ENCODE measurements at regions not wholly inside any gene's neighbourhood (a gene's known extent, or its start where the extent isn't known, plus 50 kb on each side); places are given as distances from the start of the nearest gene placed in this dataset.

DNA sequence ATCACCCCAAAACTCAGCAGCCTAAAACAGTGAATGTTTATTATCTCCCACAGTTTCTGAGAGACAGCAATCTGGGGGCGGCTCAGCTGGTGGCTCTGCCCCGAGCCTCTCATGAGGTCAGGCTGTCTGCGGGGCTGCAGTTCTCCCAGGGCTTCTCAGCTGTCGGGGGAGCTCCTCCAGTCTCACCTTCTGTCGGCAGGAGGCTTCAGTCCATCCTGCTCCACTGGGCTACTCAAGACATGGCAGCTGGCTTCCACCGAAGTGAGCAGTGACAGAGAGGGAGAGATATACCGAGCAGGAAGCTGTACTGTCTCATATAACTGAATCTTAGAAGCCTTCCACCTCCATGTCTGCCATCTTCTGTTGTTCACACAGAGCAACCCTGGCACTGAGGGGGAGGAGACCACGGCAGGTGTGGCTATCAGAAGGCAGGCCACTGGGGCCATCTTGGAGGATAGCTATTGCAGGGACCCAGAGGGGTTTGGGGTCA, 72.8 kb upstream of the ITGA11 start (continued):
- no peak for TF ChIP-seq ZNF532 (CRISPR knock-in tag; IDR thresholded peaks at IDR 0.05; ENCODE audit: borderline replicate concordance)
- TF ChIP-seq TEAD4 (CRISPR knock-in tag; IDR thresholded peaks at IDR 0.05): no peak

- Mint-ChIP-seq H3K4me1 (peaks cover 24% of the 10 kb centered on the region), H3K27ac (no peak overlapping the region), H3K36me3 (peaks cover 7% of the 10 kb centered on the region), H3K27me3 (ENCODE audit: low read depth) (peaks cover 3% of the 10 kb centered on the region; the same call in 1 of the 2 replicates), H3K4me3 (no peak overlapping the region), H3K9me3 (peaks cover 23% of the 10 kb centered on the region)
- no peak for ATAC-seq
- TF ChIP-seq PRRX2 (CRISPR knock-in tag; IDR thresholded peaks at IDR 0.05) (no peak), ATF1 (CRISPR knock-in tag; IDR thresholded peaks at IDR 0.05) (no peak), MYBL2 (CRISPR knock-in tag; IDR thresholded peaks at IDR 0.05) (no peak), RORB (CRISPR knock-in tag; IDR thresholded peaks at IDR 0.05) (no peak), NR1H2 (CRISPR knock-in tag; IDR thresholded peaks at IDR 0.05) (no peak), ZBTB21 (CRISPR knock-in tag; IDR thresholded peaks at IDR 0.05; ENCODE audit: borderline replicate concordance) (no peak), ETV6 (CRISPR knock-in tag; IDR thresholded peaks at IDR 0.05) (no peak), IRF2 (CRISPR knock-in tag; IDR thresholded peaks at IDR 0.05; ENCODE audit: borderline replicate concordance, low read depth) (no peak), SMAD3 (CRISPR knock-in tag; IDR thresholded peaks at IDR 0.05; ENCODE audit: borderline replicate concordance) (no peak), FOXP4 (CRISPR knock-in tag; IDR thresholded peaks at IDR 0.05) (no peak), ZNF532 (CRISPR knock-in tag; IDR thresholded peaks at IDR 0.05; ENCODE audit: borderline replicate concordance) (no peak), FOXJ3 (CRISPR knock-in tag; IDR thresholded peaks at IDR 0.05; ENCODE audit: borderline replicate concordance) (no peak), RELA (CRISPR knock-in tag; IDR thresholded peaks at IDR 0.05; ENCODE audit: borderline replicate concordance) (no peak), PREB (CRISPR knock-in tag; IDR thresholded peaks at IDR 0.05; ENCODE audit: borderline replicate concordance) (no peak)
- TF ChIP-seq, protein P1, sequence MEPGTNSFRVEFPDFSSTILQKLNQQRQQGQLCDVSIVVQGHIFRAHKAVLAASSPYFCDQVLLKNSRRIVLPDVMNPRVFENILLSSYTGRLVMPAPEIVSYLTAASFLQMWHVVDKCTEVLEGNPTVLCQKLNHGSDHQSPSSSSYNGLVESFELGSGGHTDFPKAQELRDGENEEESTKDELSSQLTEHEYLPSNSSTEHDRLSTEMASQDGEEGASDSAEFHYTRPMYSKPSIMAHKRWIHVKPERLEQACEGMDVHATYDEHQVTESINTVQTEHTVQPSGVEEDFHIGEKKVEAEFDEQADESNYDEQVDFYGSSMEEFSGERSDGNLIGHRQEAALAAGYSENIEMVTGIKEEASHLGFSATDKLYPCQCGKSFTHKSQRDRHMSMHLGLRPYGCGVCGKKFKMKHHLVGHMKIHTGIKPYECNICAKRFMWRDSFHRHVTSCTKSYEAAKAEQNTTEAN (CRISPR knock-in tag; IDR thresholded peaks at IDR 0.05): no peak
- ChIA-PET CTCF (interaction anchor here (0.9 kb wide), 1 partner anchor 199 kb away, joined by 3 read pairs; no protein-coding TSS in a partner anchor), POLR2A (no interaction called here)
- DNase-seq (ENCODE audit: low spot score): no peak
These were observed 72.7 kb upstream of the CORO2B start for GRCh38 chr15:68506071-68506470.

Measured in WTC11 (cell line).